K562 (cell line): ENCODE measurements at regions not wholly inside any gene's neighbourhood (a gene's known extent, or its start where the extent isn't known, plus 50 kb on each side); places are given as distances from the start of the nearest gene placed in this dataset.

Source experiments
- ATAC-seq: fragments of 200-7000 bp; cut with Tn5 transposase; 3 replicates; pipeline ENCODE4 v1.9.1; 2020; ENCODE audit warnings: moderate library complexity
- BruUV-seq: library from RNA; stranded (reverse); fragments of 400-500 nt; replicated peaks from 2 replicates; lab custom pipeline; 2021; lab: Mats Ljungman, UMichigan
- CTCF ChIA-PET: fragments of 300-600 bp; formaldehyde crosslinking; extraction: SDS; loops from one replicate; lab custom pipeline; 2021; ENCODE audit warnings: low intra/inter-chr PET ratio; lab: Yijun Ruan, JAX
- POLR2A ChIA-PET: fragments of 300-600, 350-650 bp; sonication (Branson Sonifier 250); formaldehyde crosslinking; extraction: SDS; loops from one replicate; lab custom pipeline; 2021; ENCODE audit warnings: antibody characterized with exemption, inconsistent platforms; lab: Yijun Ruan, JAX
- DNase-seq, 4 experiments: peaks; one replicate each; pipeline versions ENCODE4 v3.0.0 to v3.0.0-alpha.2; 2011 to 2018; ENCODE audit warnings: low spot score in 3 of 4, mixed read lengths in 3 of 4; ENCODE audit errors: extremely low read depth in 1 of 4
- FAIRE-seq: peaks from 2 replicates; lab custom pipeline; 2011; peaks lifted over from hg19 to GRCh38; lab: Jason Lieb, UNC
- H2AFZ ChIP-seq: 2 replicates; pipeline ENCODE4 v1.6.0; 2011; ENCODE audit warnings: low read depth, low read length, control low read depth, inconsistent platforms
- H3K27ac ChIP-seq: fragments of 200-600 bp; 3 replicates; pipeline ENCODE4 v1.8.0; 2011; ENCODE audit warnings: low read depth, mild to moderate bottlenecking, control low read depth, inconsistent platforms, low read length, moderate library complexity, mixed read lengths; ENCODE audit errors: extremely low read depth
- H3K27me3 ChIP-seq, 2 experiments: fragments of 300-600 bp in 1 of 2; 2 replicates in 1 of 2; 3 replicates in 1 of 2; pipeline versions ENCODE4 v1.6.0 to v1.8.0; 2011; ENCODE audit warnings: inconsistent platforms in 2 of 2, low read length in 2 of 2, mild to moderate bottlenecking in 1 of 2, mixed read lengths in 1 of 2, moderate library complexity in 1 of 2; ENCODE audit not compliant: control insufficient read depth in 2 of 2, insufficient read depth in 2 of 2
- H3K36me3 ChIP-seq: fragments of 300-600 bp; 3 replicates; pipeline ENCODE4 v1.8.0; 2011; ENCODE audit warnings: mild to moderate bottlenecking, low read length, inconsistent platforms; ENCODE audit not compliant: control insufficient read depth, insufficient read depth
- H3K4me1 ChIP-seq, 2 experiments: fragments of 200-600 bp in 1 of 2; replicated peaks in 1 of 2; 2 replicates in 1 of 2; 3 replicates in 1 of 2; pipeline versions ENCODE4 v1.5.1 to v1.8.0; 2011; ENCODE audit warnings: inconsistent platforms in 2 of 2, low read length in 2 of 2, mild to moderate bottlenecking in 1 of 2, mixed read lengths in 1 of 2, moderate library complexity in 1 of 2; ENCODE audit not compliant: control insufficient read depth in 2 of 2, insufficient read depth in 2 of 2
- H3K4me2 ChIP-seq: 2 replicates; pipeline ENCODE4 v1.6.1; 2011; ENCODE audit warnings: low read length, control low read depth, inconsistent platforms, mixed read lengths; ENCODE audit not compliant: insufficient read depth
- H3K4me3 ChIP-seq: fragments of 200-600 bp; sonication (generic), shearing (Covaris generic); 2 replicates; pipeline ENCODE4 v1.5.1; 2016; ENCODE audit warnings: control low read depth, inconsistent platforms
- H3K79me2 ChIP-seq: fragments of 200-600 bp; 3 replicates; pipeline ENCODE4 v1.8.0; 2011; ENCODE audit warnings: low read length, inconsistent platforms; ENCODE audit not compliant: control insufficient read depth, insufficient read depth
- H3K9ac ChIP-seq, 2 experiments: 2 replicates each; pipeline versions ENCODE4 v1.6.0 to v1.6.1; 2011; ENCODE audit warnings: low read depth in 2 of 2, low read length in 2 of 2, control low read depth in 1 of 2, inconsistent platforms in 1 of 2, mild to moderate bottlenecking in 1 of 2, mixed read lengths in 1 of 2; ENCODE audit not compliant: insufficient read depth in 1 of 2
- H3K9me1 ChIP-seq: one replicate; pipeline ENCODE4 v1.6.0; 2011; ENCODE audit warnings: inconsistent platforms, mild to moderate bottlenecking, low read length, moderate library complexity; ENCODE audit not compliant: control insufficient read depth, insufficient read depth
- H3K9me3 ChIP-seq: replicated peaks from 2 replicates; pipeline ENCODE4 v1.5.1; 2011; ENCODE audit warnings: low read depth, low read length, inconsistent platforms; ENCODE audit not compliant: control insufficient read depth, insufficient read depth
- H4K20me1 ChIP-seq: replicated peaks from 2 replicates; pipeline ENCODE4 v1.6.1; 2011; ENCODE audit warnings: low read length, inconsistent platforms, mixed read lengths; ENCODE audit not compliant: control insufficient read depth, insufficient read depth
- ARNT ChIP-seq, 2 experiments: fragments of 450-650 bp; IDR thresholded peaks; 2 replicates each; pipeline ENCODE4 v1.6.1; 2016; ENCODE audit warnings: mild to moderate bottlenecking in 1 of 2
- KDM4B ChIP-seq, 2 experiments: fragments of 450-650 bp in 1 of 2; sonication (generic) in 1 of 2; IDR thresholded peaks; 2 replicates each; pipeline ENCODE4 v1.6.1; 2016 to 2017; ENCODE audit warnings: borderline replicate concordance in 2 of 2, antibody characterized with exemption in 1 of 2, low read depth in 1 of 2, mild to moderate bottlenecking in 1 of 2
- NR0B1 ChIP-seq: fragments of 450-650 bp; IDR thresholded peaks from one replicate; pipeline ENCODE4 v1.6.1; 2018; ENCODE audit warnings: mild to moderate bottlenecking, moderate library complexity; ENCODE audit not compliant: partially characterized antibody
- RAD21 ChIP-seq, 2 experiments: fragments of 250-450 bp in 1 of 2; fragments of 450-650 bp in 1 of 2; sonication (Bioruptor Pico) in 1 of 2; formaldehyde crosslinking in 1 of 2; IDR thresholded peaks in 1 of 2; conservative IDR thresholded peaks in 1 of 2; 2 replicates each; pipeline versions ENCODE4 v1.4.0 to v1.8.0; 2020 to 2022; ENCODE audit warnings: mild to moderate bottlenecking in 2 of 2, moderate library complexity in 1 of 2
- RBM25 ChIP-seq: fragments of 200-400 bp; formaldehyde crosslinking; IDR thresholded peaks from 2 replicates; pipeline ENCODE4 v1.6.1; 2018; ENCODE audit warnings: low read length, low read depth, moderate library complexity; ENCODE audit not compliant: severe bottlenecking
- RNF2 ChIP-seq: sonication (generic); IDR thresholded peaks from 2 replicates; pipeline ENCODE4 v1.6.1; 2016
- TAF1 ChIP-seq: IDR thresholded peaks from 2 replicates; pipeline ENCODE4 v1.6.1; 2011; ENCODE audit warnings: mild to moderate bottlenecking, low read length, moderate library complexity; ENCODE audit not compliant: insufficient read depth, control insufficient read depth, severe bottlenecking; ENCODE audit errors: extremely low read depth
- UBTF ChIP-seq, 2 experiments: IDR thresholded peaks; 2 replicates each; pipeline ENCODE4 v1.6.1; 2012; ENCODE audit warnings: improper control_type of control experiment in 2 of 2, low read depth in 2 of 2, low read length in 2 of 2, borderline replicate concordance in 1 of 2
- ZKSCAN3 ChIP-seq: fragments of 250-450 bp; sonication (Bioruptor Pico); IDR thresholded peaks from 2 replicates; pipeline ENCODE4 v1.4.0; 2020
- WGBS: fragments of 100-300 bp; shearing (Covaris generic); methylation state at CpG from one replicate; pipeline ENCODE4 v1.1.6; 2016; ENCODE audit warnings: low coverage, mixed read lengths; ENCODE audit not compliant: insufficient coverage; ENCODE audit errors: missing lambda C conversion rate; 5-methylcytosine and 5-hydroxymethylcytosine counted together
- in situ Hi-C: fragments of 300-500 bp; cut with MboI; formaldehyde crosslinking; loops from 4 replicates; pipeline ENCODE4 v1.15.0; 2018; ENCODE audit warnings: inconsistent platforms, mixed read lengths
- intact Hi-C: fragments of 100-400 bp; cut with micrococcal nuclease; formaldehyde crosslinking; loops from 2 replicates; pipeline ENCODE4 v1.14.2; 2022

GRCh38 chr6:100166956-100167355 is 172.9 kb upstream of the MCHR2 start:
- no peak overlapping the region for H3K9ac ChIP-seq
- no peaks in the 10 kb centered on the region for H3K27me3 ChIP-seq
- ChIA-PET CTCF (no interaction called here), POLR2A (no interaction called here)
- H3K27ac ChIP-seq, result no peak overlapping the region
- H3K4me1 ChIP-seq, result no peaks in the 10 kb centered on the region
- H3K79me2 ChIP-seq, result no peaks in the 10 kb centered on the region
- H3K4me2 ChIP-seq, result no peak overlapping the region
- no peak overlapping the region for H3K4me3 ChIP-seq
- intact Hi-C loops, result no loop called here
- no peaks in the 10 kb centered on the region for H4K20me1 ChIP-seq
- WGBS, result 3% methylated on average over 2 of the region's 2 CpGs
- TF ChIP-seq TAF1, result no peak
- no peak for TF ChIP-seq RNF2
- TF ChIP-seq ARNT (IDR thresholded peaks at IDR 0.05), result no peak
- TF ChIP-seq, all 486 proteins: peak for 0
- ATAC-seq (no peak), DNase-seq (no peak), FAIRE-seq (no peak)
- H3K9me3 ChIP-seq, result no peaks in the 10 kb centered on the region
- no TSS peak for BruUV-seq
- in situ Hi-C loops, result no loop called here
- no peaks in the 10 kb centered on the region for H3K36me3 ChIP-seq
- H3K9me1 ChIP-seq, result no peaks in the 10 kb centered on the region
- H2AFZ ChIP-seq, result no peak overlapping the region

- no peaks in the 10 kb centered on the region for H3K36me3 ChIP-seq
- CTCF ChIA-PET, result no interaction called here
- no peak overlapping the region for H3K27ac ChIP-seq
- no peaks in the 10 kb centered on the region for H3K79me2 ChIP-seq
- H3K4me3 ChIP-seq, result no peak overlapping the region
- H4K20me1 ChIP-seq, result no peaks in the 10 kb centered on the region
- H3K9me3 ChIP-seq, result no peaks in the 10 kb centered on the region
- no peaks in the 10 kb centered on the region for H3K9me1 ChIP-seq
- no peak overlapping the region for H2AFZ ChIP-seq
- no peaks in the 10 kb centered on the region for H3K4me1 ChIP-seq
- BruUV-seq, result no TSS peak
- ATAC-seq (no peak), FAIRE-seq (no peak), DNase-seq (no peak)
- H3K4me2 ChIP-seq, result no peak overlapping the region
- H3K9ac ChIP-seq, result no peak overlapping the region
- POLR2A ChIA-PET, result no interaction called here
- H3K27me3 ChIP-seq, result peaks cover 2 to 4% of the 10 kb centered on the region in 2 experiments; a peak in 2 of 5 replicates
- intact Hi-C loops, result no loop called here
- in situ Hi-C loops, result no loop called here
- TF ChIP-seq UBTF (IDR thresholded peaks at IDR 0.05; ENCODE audit: borderline replicate concordance in 1 of 2, low read depth in 2 of 2, low read length in 2 of 2) (no peak), RBM25 (peak; percentile 84), RAD21 (CRISPR knock-in tag; conservative IDR thresholded peaks at IDR 0.05 in 1 of 2, IDR thresholded peaks at IDR 0.05 in 1 of 2) (no peak), NR0B1 (no peak), KDM4B (IDR thresholded peaks at IDR 0.05; ENCODE audit: borderline replicate concordance in 2 of 2, low read depth in 1 of 2) (no peak), ZKSCAN3 (CRISPR knock-in tag) (no peak)
These were observed 171.4 kb upstream of the MCHR2 start for GRCh38 chr6:100165442-100165841.
